ENCODE measurements at regions not wholly inside any gene's neighbourhood (a gene's known extent, or its start where the extent isn't known, plus 50 kb on each side); places are given as distances from the start of the nearest gene placed in this dataset.
A peak's percentile ranks its signal among the peaks of the same experiment; 100 is the strongest.
"Not testable (repeated sequence)": the region's sequence is repeated elsewhere in the genome, so short reads cannot be mapped to it uniquely, and the experiment has no call there.

- TF ChIP-seq CTCF (IDR thresholded peaks at IDR 0.05; ENCODE audit: low read length, missing control alignments): no peak
- no peak overlapping the region for H3K4me3 ChIP-seq (replicated peaks; ENCODE audit: low read depth, low read length)
- no peak for DNase-seq (ENCODE audit: low read depth)
Measured at GRCh38 chrY:20643055-20643454, 67.5 kb downstream of the EIF1AY start.

DNA sequence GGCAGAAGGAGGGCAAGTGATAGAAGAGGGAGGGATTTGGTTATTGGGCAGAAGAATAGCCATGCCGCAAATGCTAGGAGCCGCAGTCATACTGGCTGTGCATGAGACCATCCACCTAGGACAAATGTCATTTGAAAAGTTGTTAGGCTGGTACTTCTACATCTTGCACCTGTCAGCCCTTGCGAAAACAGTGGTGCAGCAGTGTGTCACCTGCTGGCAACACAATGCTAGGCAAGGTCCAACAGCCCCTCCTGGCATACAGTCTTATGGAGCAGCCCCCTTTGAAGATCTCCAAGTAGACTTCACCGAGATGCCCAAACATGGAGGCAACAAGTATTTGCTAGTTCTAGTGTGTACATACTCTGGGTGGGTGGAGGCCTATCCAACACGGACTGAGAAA lies 72.7 kb downstream of the EIF1AY start:
- no peak for DNase-seq (ENCODE audit: low read depth)
- TF ChIP-seq CTCF (IDR thresholded peaks at IDR 0.05; ENCODE audit: low read length, missing control alignments): no peak
- H3K4me3 ChIP-seq (replicated peaks; ENCODE audit: low read depth, low read length): no peak overlapping the region

GRCh38 chrY:20648891-20649290 lies 73.3 kb downstream of the EIF1AY start:
- not testable (repeated sequence) for DNase-seq (ENCODE audit: low read depth); H3K4me3 ChIP-seq (replicated peaks; ENCODE audit: low read depth, low read length)

- no peak for TF ChIP-seq CTCF (IDR thresholded peaks at IDR 0.05; ENCODE audit: low read length, missing control alignments)
- no peak overlapping the region for H3K4me3 ChIP-seq (replicated peaks; ENCODE audit: low read depth, low read length)
- no peak for DNase-seq (ENCODE audit: low read depth)
Measured at GRCh38 chrY:20651481-20651880, 75.9 kb downstream of the EIF1AY start.

- peak; percentile 11 for DNase-seq (ENCODE audit: low read depth)
- no peak for TF ChIP-seq CTCF (IDR thresholded peaks at IDR 0.05; ENCODE audit: low read length, missing control alignments)
- H3K4me3 ChIP-seq (replicated peaks; ENCODE audit: low read depth, low read length): no peak overlapping the region
Measured at GRCh38 chrY:20659450-20659849, 83.9 kb downstream of the EIF1AY start.

DNA sequence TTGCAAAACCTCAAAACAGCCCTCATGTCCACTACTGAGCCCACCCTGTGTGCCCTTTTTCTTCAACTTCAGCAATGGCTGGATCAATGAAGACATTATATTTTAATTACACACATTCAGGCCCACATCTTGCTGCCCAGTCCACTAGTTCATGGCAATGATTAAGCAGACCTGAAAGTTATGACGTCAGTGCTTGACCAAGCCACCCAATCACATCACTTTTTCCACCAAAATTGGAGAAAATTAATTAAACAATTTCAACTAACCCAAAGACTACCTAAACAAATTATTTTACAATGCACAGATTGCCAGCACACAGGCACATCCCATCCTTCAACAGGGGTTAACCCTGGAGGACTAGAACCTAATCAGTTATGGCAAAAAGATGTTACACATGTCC lies 86.6 kb downstream of the EIF1AY start:
- DNase-seq (ENCODE audit: low read depth): no peak
- H3K4me3 ChIP-seq (replicated peaks; ENCODE audit: low read depth, low read length): no peak overlapping the region
- no peak for TF ChIP-seq CTCF (IDR thresholded peaks at IDR 0.05; ENCODE audit: low read length, missing control alignments)

DNA sequence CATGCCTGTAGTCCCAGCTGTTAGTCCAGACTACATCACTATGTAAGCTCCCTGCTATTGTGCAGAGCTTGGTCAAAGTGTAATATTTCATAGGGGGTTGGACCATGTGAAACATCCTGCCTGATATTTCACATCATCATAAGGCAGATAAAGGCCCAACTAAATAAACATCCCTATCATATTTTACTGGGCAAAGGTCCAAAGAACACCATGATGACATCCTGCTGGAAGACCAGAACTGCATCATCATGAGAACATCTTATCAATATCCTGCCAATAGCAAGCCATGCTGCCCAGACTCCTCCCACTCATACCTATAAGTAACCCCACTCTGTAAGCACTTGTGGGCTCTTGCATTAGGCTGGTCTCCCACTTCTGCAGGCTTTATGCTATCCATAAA lies 88.6 kb downstream of the EIF1AY start:
- H3K4me3 ChIP-seq (replicated peaks; ENCODE audit: low read depth, low read length): no peak overlapping the region
- TF ChIP-seq CTCF (IDR thresholded peaks at IDR 0.05; ENCODE audit: low read length, missing control alignments): no peak
- peak; percentile 46 for DNase-seq (ENCODE audit: low read depth)

GRCh38 chrY:20665357-20665756 lies 89.8 kb downstream of the EIF1AY start:
- H3K4me3 ChIP-seq (replicated peaks; ENCODE audit: low read depth, low read length); DNase-seq (ENCODE audit: low read depth): not testable (repeated sequence)
